ENCODE measurements at regions not wholly inside any gene's neighbourhood (a gene's known extent, or its start where the extent isn't known, plus 50 kb on each side); places are given as distances from the start of the nearest gene placed in this dataset.

- TF ChIP-seq CTCF (conservative IDR thresholded peaks at IDR 0.05) (no peak), ZFX (IDR thresholded peaks at IDR 0.05) (no peak)
These were observed 114.1 kb downstream of the TENT5A start for GRCh38 chr6:81638366-81638765.
